Gastroesophageal sphincter (tissue), 4 donors: ENCODE measurements at regions not wholly inside any gene's neighbourhood (a gene's known extent, or its start where the extent isn't known, plus 50 kb on each side); places are given as distances from the start of the nearest gene placed in this dataset.

Experiments
- ATAC-seq: fragments of 150-250 bp; one replicate; pipeline ENCODE4 v1.9.1; 2016; ENCODE audit warnings: mild to moderate bottlenecking, moderate library complexity
- H3K27ac ChIP-seq, 4 donors: fragments of 200-600 bp; sonication (generic) in 3 of 4; 1 replicate in 3 of 4; 2 replicates in 1 of 4; pipeline ENCODE4 v1.5.1; 2016 to 2019
- H3K27me3 ChIP-seq: fragments of 200-600 bp; sonication (generic); one replicate; pipeline ENCODE4 v1.5.1; 2019
- H3K36me3 ChIP-seq, 2 donors: fragments of 200-600 bp; sonication (generic); one replicate each; pipeline ENCODE4 v1.5.1; 2019; ENCODE audit warnings: control low read depth in 1 of 2
- H3K4me1 ChIP-seq, 3 donors: fragments of 200-600 bp; sonication (generic); 1 replicate in 2 of 3; 2 replicates in 1 of 3; pipeline ENCODE4 v1.5.1; 2016 to 2019; ENCODE audit warnings: control low read depth in 2 of 3
- H3K4me3 ChIP-seq, 2 donors: fragments of 200-600 bp; sonication (generic); one replicate each; pipeline ENCODE4 v1.5.1; 2019; ENCODE audit warnings: mild to moderate bottlenecking in 1 of 2, moderate library complexity in 1 of 2
- H3K9me3 ChIP-seq, 3 donors: fragments of 200-600 bp; sonication (generic); one replicate each; pipeline ENCODE4 v1.5.1; 2017 to 2019; ENCODE audit warnings: control low read depth in 2 of 3
- EP300 ChIP-seq: sonication (generic); formaldehyde crosslinking; IDR thresholded peaks from one replicate; pipeline ENCODE4 v1.6.1; 2017; ENCODE audit warnings: antibody characterized with exemption, mild to moderate bottlenecking
- POLR2A ChIP-seq, 2 donors: fragments of 450-650 bp; IDR thresholded peaks; one replicate each; pipeline ENCODE4 v1.6.1; 2017; ENCODE audit warnings: antibody characterized with exemption in 2 of 2, mild to moderate bottlenecking in 2 of 2, moderate library complexity in 1 of 2
- POLR2AphosphoS5 ChIP-seq: sonication (generic); formaldehyde crosslinking; IDR thresholded peaks from one replicate; pipeline ENCODE4 v1.6.1; 2017; ENCODE audit warnings: antibody characterized with exemption
- WGBS, 2 donors: methylation state at CpG; one replicate each; pipeline ENCODE4 v1.1.5; 2018; ENCODE audit warnings: low coverage in 1 of 2; 5-methylcytosine and 5-hydroxymethylcytosine counted together
- TF ChIP-seq, protein P1 (sequence below), 4 experiments: fragments of 200-600 bp in 2 of 4; fragments of 450-650 bp in 2 of 4; sonication (generic) in 1 of 4; IDR thresholded peaks; one replicate each; pipeline ENCODE4 v1.5.1; 2017 to 2019; ENCODE audit warnings: antibody characterized with exemption in 4 of 4, mild to moderate bottlenecking in 2 of 4, moderate library complexity in 2 of 4

GRCh38 chrX:40197071-40197470, 99.3 kb upstream of the BCOR start:
- no peak for ATAC-seq
- Histone ChIP-seq H3K36me3 (no peaks in the 10 kb centered on the region), H3K27ac (no peak overlapping the region), H3K4me3 (no peak overlapping the region), H3K9me3 (no peaks in the 10 kb centered on the region), H3K27me3 (no peaks in the 10 kb centered on the region), H3K4me1 (no peaks in the 10 kb centered on the region)
- TF ChIP-seq, protein P1, sequence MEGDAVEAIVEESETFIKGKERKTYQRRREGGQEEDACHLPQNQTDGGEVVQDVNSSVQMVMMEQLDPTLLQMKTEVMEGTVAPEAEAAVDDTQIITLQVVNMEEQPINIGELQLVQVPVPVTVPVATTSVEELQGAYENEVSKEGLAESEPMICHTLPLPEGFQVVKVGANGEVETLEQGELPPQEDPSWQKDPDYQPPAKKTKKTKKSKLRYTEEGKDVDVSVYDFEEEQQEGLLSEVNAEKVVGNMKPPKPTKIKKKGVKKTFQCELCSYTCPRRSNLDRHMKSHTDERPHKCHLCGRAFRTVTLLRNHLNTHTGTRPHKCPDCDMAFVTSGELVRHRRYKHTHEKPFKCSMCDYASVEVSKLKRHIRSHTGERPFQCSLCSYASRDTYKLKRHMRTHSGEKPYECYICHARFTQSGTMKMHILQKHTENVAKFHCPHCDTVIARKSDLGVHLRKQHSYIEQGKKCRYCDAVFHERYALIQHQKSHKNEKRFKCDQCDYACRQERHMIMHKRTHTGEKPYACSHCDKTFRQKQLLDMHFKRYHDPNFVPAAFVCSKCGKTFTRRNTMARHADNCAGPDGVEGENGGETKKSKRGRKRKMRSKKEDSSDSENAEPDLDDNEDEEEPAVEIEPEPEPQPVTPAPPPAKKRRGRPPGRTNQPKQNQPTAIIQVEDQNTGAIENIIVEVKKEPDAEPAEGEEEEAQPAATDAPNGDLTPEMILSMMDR (IDR thresholded peaks at IDR 0.05), result no peak
- TF ChIP-seq POLR2AphosphoS5 (no peak), POLR2A (IDR thresholded peaks at IDR 0.05) (no peak), EP300 (no peak)
- 73 to 89% methylated on average over 3 to 4 of the region's 6 CpGs for WGBS, 2 donors

DNA sequence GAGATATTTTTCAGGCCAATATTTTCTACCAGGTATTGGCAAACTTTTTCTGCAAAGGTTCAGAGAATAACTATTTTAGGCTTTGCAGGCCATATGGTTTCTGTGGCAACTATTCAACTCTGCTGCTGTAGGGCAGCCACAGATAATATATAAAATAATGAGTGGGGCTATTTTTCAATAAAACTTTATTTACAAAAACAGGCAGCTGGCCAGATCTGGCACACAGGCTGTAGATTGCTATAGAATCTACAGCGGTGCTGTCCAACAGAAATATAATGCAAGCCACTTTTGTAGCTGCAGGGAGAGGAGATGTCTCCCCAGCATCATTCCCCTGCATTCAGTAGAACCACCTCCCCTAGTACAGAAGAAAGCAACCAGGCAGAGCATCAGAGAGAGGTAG, 97.6 kb upstream of the BCOR start:
- H3K36me3 ChIP-seq, result no peaks in the 10 kb centered on the region
- H3K27me3 ChIP-seq, result no peaks in the 10 kb centered on the region
- H3K4me3 ChIP-seq, result no peak overlapping the region
- no peaks in the 10 kb centered on the region for H3K4me1 ChIP-seq
- H3K9me3 ChIP-seq, result no peaks in the 10 kb centered on the region
- no peak overlapping the region for H3K27ac ChIP-seq
- 80% methylated on average over 1 of the region's 1 CpG; no CpG with 5 or more reads in 1 of the 2 donors for WGBS, 2 donors
- TF ChIP-seq POLR2A (IDR thresholded peaks at IDR 0.05) (no peak), POLR2AphosphoS5 (no peak), EP300 (no peak)
- TF ChIP-seq, protein P1 (IDR thresholded peaks at IDR 0.05), result no peak
- no peak for ATAC-seq

- no peaks in the 10 kb centered on the region for H3K4me1 ChIP-seq
- no peaks in the 10 kb centered on the region for H3K27me3 ChIP-seq
- no peak for ATAC-seq
- no peak overlapping the region for H3K4me3 ChIP-seq
- no peak overlapping the region for H3K27ac ChIP-seq
- H3K36me3 ChIP-seq, result no peaks in the 10 kb centered on the region
- WGBS, 2 donors, result no CpG with 5 or more reads among the region's 1 CpG
- TF ChIP-seq POLR2AphosphoS5, result no peak
- no peak for TF ChIP-seq EP300
- TF ChIP-seq, protein P1 (IDR thresholded peaks at IDR 0.05), result no peak
- no peak for TF ChIP-seq POLR2A (IDR thresholded peaks at IDR 0.05)
- H3K9me3 ChIP-seq, result no peaks in the 10 kb centered on the region
These were observed 94.4 kb upstream of the BCOR start for GRCh38 chrX:40192196-40192595.

DNA sequence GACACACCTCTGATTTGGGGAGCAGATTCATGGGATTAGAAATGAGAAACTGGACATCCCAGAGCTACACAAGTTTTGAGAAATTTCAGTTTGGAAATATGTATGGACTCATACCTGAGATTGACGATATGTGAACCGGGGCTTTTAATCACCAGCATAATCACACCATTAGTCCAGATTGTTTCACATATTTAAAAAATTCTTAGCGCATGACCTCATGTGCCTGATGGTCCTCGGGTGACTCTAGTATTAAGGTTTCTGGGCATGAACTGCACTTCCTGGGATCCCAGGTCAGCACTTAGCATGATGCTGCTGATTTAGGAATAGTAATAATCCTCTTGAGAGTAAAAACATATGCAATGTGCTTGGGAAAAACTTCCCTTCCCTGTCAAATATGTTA, 91.9 kb upstream of the BCOR start:
- Histone ChIP-seq H3K36me3 (no peaks in the 10 kb centered on the region), H3K4me3 (no peak overlapping the region), H3K27me3 (no peaks in the 10 kb centered on the region), H3K27ac (no peak overlapping the region), H3K9me3 (no peaks in the 10 kb centered on the region), H3K4me1 (no peaks in the 10 kb centered on the region)
- no peak for ATAC-seq
- TF ChIP-seq POLR2AphosphoS5 (no peak), POLR2A (IDR thresholded peaks at IDR 0.05) (no peak), EP300 (no peak)
- TF ChIP-seq, protein P1 (IDR thresholded peaks at IDR 0.05), result no peak
- 71 to 78% methylated on average over 4 of the region's 4 CpGs for WGBS, 2 donors

DNA sequence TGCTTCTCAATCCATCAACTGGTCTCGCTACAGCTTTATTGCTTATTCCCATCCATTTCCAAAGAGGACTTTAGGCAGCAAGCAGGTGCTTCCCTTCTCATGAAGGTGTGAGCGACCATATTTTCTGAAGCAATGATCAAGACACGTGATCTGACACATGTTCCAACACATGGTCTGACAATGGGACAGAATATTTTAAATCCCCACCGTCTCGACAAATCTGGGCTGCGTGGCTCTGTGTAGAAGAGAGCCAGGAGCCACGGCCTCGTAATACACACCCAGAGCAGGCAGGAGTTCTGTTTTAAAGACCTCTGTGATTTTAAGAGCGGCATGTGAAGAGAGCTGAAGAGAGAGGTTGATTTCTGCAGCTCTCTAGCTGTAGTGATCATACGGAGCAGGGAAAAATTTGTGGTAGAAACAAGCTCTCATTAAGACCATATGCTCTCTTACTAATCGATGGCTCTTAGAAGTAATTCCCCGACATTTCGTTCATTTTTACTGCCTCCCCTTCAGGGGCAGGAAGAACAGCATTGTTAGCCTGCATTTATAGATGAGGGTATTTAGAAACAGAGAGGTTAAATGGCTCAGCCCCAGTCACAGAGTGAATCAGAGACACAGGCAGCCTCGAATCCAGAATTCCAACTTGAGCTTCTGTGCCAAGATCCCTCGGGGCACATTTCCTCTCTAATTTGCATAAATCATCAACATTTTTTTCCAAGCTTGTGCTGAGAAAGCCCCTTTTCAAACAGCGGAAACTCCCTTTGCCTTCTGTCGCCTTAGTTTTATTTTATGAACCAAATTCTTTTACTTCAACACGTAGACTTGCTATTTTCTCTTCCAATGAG, 91.0 kb upstream of the BCOR start:
- H3K4me1 ChIP-seq, result no peaks in the 10 kb centered on the region
- ATAC-seq, result no peak
- no peak for TF ChIP-seq EP300
- no peak for TF ChIP-seq POLR2A (IDR thresholded peaks at IDR 0.05)
- no peak for TF ChIP-seq POLR2AphosphoS5
- TF ChIP-seq, protein P1 (IDR thresholded peaks at IDR 0.05), result no peak
- no peaks in the 10 kb centered on the region for H3K27me3 ChIP-seq
- no peak overlapping the region for H3K27ac ChIP-seq
- WGBS, 2 donors, result 55 to 63% methylated on average over 3 to 17 of the region's 18 CpGs
- no peaks in the 10 kb centered on the region for H3K36me3 ChIP-seq
- no peaks in the 10 kb centered on the region for H3K9me3 ChIP-seq
- H3K4me3 ChIP-seq, result no peak overlapping the region
